GM12874 (cell line): ENCODE measurements at regions not wholly inside any gene's neighbourhood (a gene's known extent, or its start where the extent isn't known, plus 50 kb on each side); places are given as distances from the start of the nearest gene placed in this dataset.

Experiments used
- CTCF ChIP-seq: IDR thresholded peaks from 2 replicates; pipeline ENCODE4 v1.5.1; 2011; ENCODE audit warnings: low read depth, mild to moderate bottlenecking, control low read depth, low read length, moderate library complexity; ENCODE audit not compliant: insufficient read depth

DNA sequence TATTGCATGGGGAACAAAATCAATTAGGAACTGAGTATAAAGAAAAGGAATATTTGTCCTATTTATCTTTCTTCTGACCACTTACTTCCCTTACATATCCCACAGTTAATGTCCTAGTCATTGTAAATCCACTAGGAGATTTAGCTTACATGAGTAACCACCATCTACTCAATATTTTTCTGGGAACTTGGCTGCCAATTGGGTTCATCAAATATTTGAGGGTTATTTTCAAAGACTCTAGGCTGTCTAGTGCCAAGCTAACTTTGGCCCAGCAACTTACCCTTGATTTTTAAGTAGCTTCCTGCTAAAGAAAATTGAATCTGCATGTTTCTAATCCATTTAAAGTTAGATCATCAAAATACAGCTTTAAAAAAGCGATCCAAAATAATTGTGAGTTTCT lies 362.5 kb upstream of the EPHA3 start:
- TF ChIP-seq CTCF, result no peak

DNA sequence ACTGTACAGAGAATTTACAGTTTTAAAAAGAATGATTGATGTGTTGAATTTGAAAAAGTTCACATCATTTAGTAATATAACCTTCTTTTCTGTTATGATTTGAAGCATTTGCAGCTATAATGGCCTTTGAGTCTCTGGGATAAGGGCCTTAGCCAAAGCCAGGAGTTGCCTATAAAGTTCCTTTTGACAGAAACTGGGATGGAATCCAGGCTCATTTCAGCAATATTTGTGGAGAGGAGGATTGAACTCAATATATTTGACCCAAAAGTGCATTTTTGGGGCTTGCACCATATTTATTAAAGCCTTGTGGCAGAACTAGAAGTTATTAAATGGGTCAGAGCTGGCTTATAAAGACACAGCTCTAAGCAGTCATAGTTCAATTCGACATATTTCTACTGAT lies 348.7 kb upstream of the EPHA3 start:
- TF ChIP-seq CTCF, result no peak

GRCh38 chr3:88767746-88768145 lies 339.7 kb upstream of the EPHA3 start:
- no peak for TF ChIP-seq CTCF

- no peak for TF ChIP-seq CTCF
Measured at GRCh38 chr3:88773766-88774165, 333.7 kb upstream of the EPHA3 start.

GRCh38 chr3:88775026-88775690 lies 332.3 kb upstream of the EPHA3 start:
- no peak for TF ChIP-seq CTCF

- TF ChIP-seq CTCF, result no peak
Measured at GRCh38 chr3:88779482-88779881, 327.9 kb upstream of the EPHA3 start.

- no peak for TF ChIP-seq CTCF
Measured at GRCh38 chr3:88784925-88785324, 322.5 kb upstream of the EPHA3 start.

DNA sequence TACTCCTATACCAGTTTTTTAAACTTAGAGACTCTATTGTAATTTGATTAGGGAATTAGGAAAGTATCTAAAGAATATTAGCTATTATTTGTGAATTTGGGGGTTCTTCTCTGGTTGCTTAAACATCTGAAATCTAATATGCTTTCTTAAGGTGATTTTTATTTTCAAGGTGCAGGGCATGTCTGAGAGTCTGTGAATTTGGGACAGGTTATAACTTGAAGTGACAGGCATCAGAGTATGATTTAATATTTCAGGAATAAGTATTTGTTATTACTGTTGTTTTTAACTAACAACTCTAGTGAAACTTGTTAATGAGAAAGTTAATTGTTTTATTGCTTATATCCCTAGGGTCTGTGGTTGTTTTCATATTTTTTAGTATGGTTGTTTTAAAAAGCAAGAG lies 321.6 kb upstream of the EPHA3 start:
- TF ChIP-seq CTCF, result no peak
